Glutamatergic neuron (in vitro differentiated cells): ENCODE measurements at regions not wholly inside any gene's neighbourhood (a gene's known extent, or its start where the extent isn't known, plus 50 kb on each side); places are given as distances from the start of the nearest gene placed in this dataset.
A peak's percentile ranks its signal among the peaks of the same experiment; 100 is the strongest.

Experiments
- DNase-seq: peaks from one replicate; pipeline ENCODE4 v3.0.0; 2022
- H3K27ac Mint-ChIP-seq: one replicate; pipeline ENCODE4 v1.8.0; 2020; ENCODE audit warnings: mild to moderate bottlenecking, mixed read lengths, inconsistent platforms; ENCODE audit not compliant: unreplicated experiment
- H3K27me3 Mint-ChIP-seq: one replicate; pipeline ENCODE4 v1.8.0; 2020; ENCODE audit warnings: mild to moderate bottlenecking, moderate library complexity, mixed read lengths, inconsistent platforms; ENCODE audit not compliant: unreplicated experiment
- H3K36me3 Mint-ChIP-seq: one replicate; pipeline ENCODE4 v1.8.0; 2020; ENCODE audit warnings: mild to moderate bottlenecking, mixed read lengths, inconsistent platforms; ENCODE audit not compliant: unreplicated experiment
- H3K4me1 Mint-ChIP-seq: one replicate; pipeline ENCODE4 v1.8.0; 2020; ENCODE audit warnings: mild to moderate bottlenecking, low read depth, mixed read lengths, inconsistent platforms; ENCODE audit not compliant: unreplicated experiment
- H3K4me3 Mint-ChIP-seq: one replicate; pipeline ENCODE4 v1.8.0; 2020; ENCODE audit warnings: mild to moderate bottlenecking, mixed read lengths, inconsistent platforms; ENCODE audit not compliant: unreplicated experiment
- H3K9me3 Mint-ChIP-seq: one replicate; pipeline ENCODE4 v1.8.0; 2020; ENCODE audit warnings: mild to moderate bottlenecking, moderate library complexity, mixed read lengths, inconsistent platforms; ENCODE audit not compliant: unreplicated experiment
- CTCF ChIP-seq: fragments of 200-600 bp; sonication (generic); IDR thresholded peaks from one replicate; pipeline ENCODE4 v1.5.0; 2021; ENCODE audit not compliant: partially characterized antibody, unreplicated experiment

GRCh38 chr2:42927334-42928160 lies 135.2 kb upstream of the HAAO start:
- peak overlapping the region; percentile 11 for H3K27ac Mint-ChIP-seq
- H3K27me3 Mint-ChIP-seq, result peaks cover 7% of the 10 kb centered on the region
- no peaks in the 10 kb centered on the region for H3K36me3 Mint-ChIP-seq
- peaks cover 12% of the 10 kb centered on the region for H3K9me3 Mint-ChIP-seq
- H3K4me1 Mint-ChIP-seq, result peaks cover 50% of the 10 kb centered on the region
- no peak for TF ChIP-seq CTCF
- DNase-seq, result no peak
- H3K4me3 Mint-ChIP-seq, result peak overlapping the region; percentile 28

GRCh38 chr2:42926434-42927333 lies 134.3 kb upstream of the HAAO start:
- no peak for DNase-seq
- no peak overlapping the region for H3K27ac Mint-ChIP-seq
- TF ChIP-seq CTCF, result no peak
- H3K36me3 Mint-ChIP-seq, result no peaks in the 10 kb centered on the region
- peaks cover 54% of the 10 kb centered on the region for H3K4me1 Mint-ChIP-seq
- peaks cover 15% of the 10 kb centered on the region for H3K9me3 Mint-ChIP-seq
- no peak overlapping the region for H3K4me3 Mint-ChIP-seq
- H3K27me3 Mint-ChIP-seq, result peaks cover 9% of the 10 kb centered on the region

GRCh38 chr2:42925742-42926433 lies 133.5 kb upstream of the HAAO start:
- Mint-ChIP-seq H3K27ac (no peak overlapping the region), H3K4me3 (no peak overlapping the region), H3K4me1 (peaks cover 57% of the 10 kb centered on the region), H3K27me3 (peaks cover 12% of the 10 kb centered on the region), H3K9me3 (peaks cover 17% of the 10 kb centered on the region), H3K36me3 (no peaks in the 10 kb centered on the region)
- TF ChIP-seq CTCF, result no peak
- no peak for DNase-seq

GRCh38 chr2:42924418-42924886 lies 132.1 kb upstream of the HAAO start:
- no peak for TF ChIP-seq CTCF
- Mint-ChIP-seq H3K9me3 (peaks cover 12% of the 10 kb centered on the region), H3K4me1 (peaks cover 53% of the 10 kb centered on the region), H3K27me3 (peaks cover 11% of the 10 kb centered on the region), H3K36me3 (no peaks in the 10 kb centered on the region), H3K27ac (peak overlapping the region; percentile 36), H3K4me3 (no peak overlapping the region)
- no peak for DNase-seq
